ENCODE measurements at regions not wholly inside any gene's neighbourhood (a gene's known extent, or its start where the extent isn't known, plus 50 kb on each side); places are given as distances from the start of the nearest gene placed in this dataset.
A peak's percentile ranks its signal among the peaks of the same experiment; 100 is the strongest.

DNA sequence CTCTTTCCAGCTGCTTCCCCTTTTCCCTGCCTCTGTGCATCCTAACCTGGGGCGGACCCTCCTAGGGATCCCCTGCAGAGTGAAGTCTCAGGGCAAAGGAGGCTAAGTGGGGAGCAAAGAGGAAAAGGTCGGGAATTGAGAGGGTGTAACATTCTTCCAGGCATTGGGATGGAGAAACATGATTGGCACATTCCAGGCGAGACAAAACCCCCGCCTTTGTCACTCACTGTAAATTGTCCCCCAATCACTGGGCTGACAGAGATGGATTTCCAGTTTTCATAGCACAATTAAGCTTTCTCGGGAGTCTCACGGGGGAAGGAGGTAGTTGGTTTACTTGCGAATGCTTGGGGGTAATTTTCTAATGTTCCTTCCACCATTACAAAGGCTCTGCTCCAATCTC is 74.9 kb downstream of the MIAT start:
- no peak for DNase-seq
- no peak for ATAC-seq (ENCODE audit: low read depth in 2 of 2)
- peaks cover 0 to 17% (median 0%) of the 10 kb centered on the region in 3 donors for H3K4me1 Mint-ChIP-seq
- H3K36me3 Mint-ChIP-seq = peaks cover 31 to 37% of the 10 kb centered on the region in 2 donors
- H3K27ac Mint-ChIP-seq = no peak overlapping the region
- no peaks in the 10 kb centered on the region for H3K27me3 Mint-ChIP-seq
- H3K4me3 Mint-ChIP-seq = no peak overlapping the region
- peaks cover 0 to 10% (median 0%) of the 10 kb centered on the region in 7 donors for H3K9me3 Mint-ChIP-seq

DNA sequence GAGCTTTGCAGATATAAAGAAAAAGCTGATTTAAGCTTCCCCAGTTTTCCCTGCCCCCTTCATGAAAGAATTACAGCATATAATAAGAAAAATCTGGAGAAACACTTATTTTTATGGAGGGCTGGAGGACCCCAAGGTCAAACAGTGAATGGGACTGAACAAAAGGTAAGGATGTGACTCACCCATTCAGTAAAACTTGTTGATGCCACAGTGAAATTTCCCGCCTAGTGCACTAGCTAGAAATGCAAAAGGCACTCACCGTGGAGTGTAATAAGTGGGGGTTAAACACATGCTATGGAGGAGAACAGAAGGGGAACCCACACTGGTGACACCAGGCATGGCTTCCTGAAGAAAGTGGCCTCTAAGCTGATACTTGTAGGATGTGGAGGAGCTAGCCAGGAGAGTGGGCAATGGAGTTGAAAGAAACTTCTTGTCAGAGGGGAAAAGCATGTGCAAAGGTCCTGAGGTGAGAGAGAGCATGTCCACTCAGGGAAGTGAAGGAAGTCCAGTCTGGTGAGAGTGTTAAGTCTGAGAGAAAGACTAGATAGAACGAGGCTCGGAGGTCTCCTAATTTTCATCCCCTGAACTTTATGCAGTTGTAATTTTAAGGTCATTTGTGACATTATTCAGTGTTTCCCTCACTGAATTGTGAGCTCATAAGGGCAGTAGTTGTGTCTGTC is 77.1 kb downstream of the MIAT start:
- ATAC-seq (ENCODE audit: low read depth in 2 of 2) (no peak), DNase-seq (no peak)
- H3K36me3 Mint-ChIP-seq = peaks cover 21 to 33% of the 10 kb centered on the region in 2 donors
- H3K27me3 Mint-ChIP-seq = no peaks in the 10 kb centered on the region
- H3K4me1 Mint-ChIP-seq = peaks cover 4 to 25% (median 6%) of the 10 kb centered on the region in 3 donors
- no peak overlapping the region for H3K4me3 Mint-ChIP-seq
- peaks cover 0 to 10% (median 0%) of the 10 kb centered on the region in 7 donors for H3K9me3 Mint-ChIP-seq
- no peak overlapping the region for H3K27ac Mint-ChIP-seq

DNA sequence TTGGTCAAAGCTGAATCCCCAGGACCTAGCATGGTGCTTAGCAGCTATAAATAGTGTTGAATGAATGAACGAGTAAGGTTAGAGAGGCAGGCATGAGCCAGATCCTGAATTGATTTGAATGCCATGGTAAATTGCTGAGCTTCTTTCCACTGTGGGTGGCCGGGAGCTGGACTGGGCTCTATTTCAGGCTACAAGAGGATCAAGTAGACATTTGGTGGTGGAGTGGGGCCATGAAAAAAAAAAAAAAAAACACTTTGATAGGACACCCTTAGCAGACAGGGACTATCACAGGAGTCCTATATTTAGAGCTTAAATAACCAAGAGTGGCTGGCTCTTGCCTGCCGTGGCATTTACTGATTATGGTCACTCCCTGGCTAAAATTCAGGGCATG is 77.6 kb downstream of the MIAT start:
- Mint-ChIP-seq H3K4me1 (peaks cover 4 to 25% (median 6%) of the 10 kb centered on the region in 3 donors), H3K27me3 (no peaks in the 10 kb centered on the region), H3K27ac (peak overlapping the region in 1 of 6 donors; percentile 39), H3K4me3 (no peak overlapping the region), H3K9me3 (peaks cover 0 to 10% (median 0%) of the 10 kb centered on the region in 7 donors), H3K36me3 (peaks cover 20 to 36% of the 10 kb centered on the region in 2 donors)
- no peak for DNase-seq
- no peak for ATAC-seq (ENCODE audit: low read depth in 2 of 2)

DNA sequence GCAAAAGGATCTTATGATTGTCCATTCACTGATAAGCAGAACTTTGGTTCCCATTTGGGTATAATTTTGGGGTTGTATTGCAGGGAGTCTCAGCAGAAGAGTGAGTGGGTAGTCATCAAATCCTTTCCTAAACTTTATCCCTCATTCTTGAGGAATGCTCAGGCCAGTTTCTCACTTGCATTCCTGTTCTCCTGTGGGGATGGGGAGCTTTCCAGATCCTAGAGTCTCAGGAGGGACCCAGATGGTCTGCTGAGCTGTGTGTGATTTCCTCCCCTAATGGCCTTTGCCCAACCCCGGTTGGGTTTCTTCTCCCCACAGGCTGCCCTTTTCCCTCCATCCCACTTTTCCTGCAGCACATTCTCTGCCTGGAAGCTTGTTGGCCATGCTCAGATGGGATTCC is 79.9 kb downstream of the MIAT start:
- ATAC-seq (ENCODE audit: low read depth in 2 of 2) = no peak
- H3K36me3 Mint-ChIP-seq = peaks cover 33 to 50% of the 10 kb centered on the region in 2 donors
- no peaks in the 10 kb centered on the region for H3K27me3 Mint-ChIP-seq
- no peak overlapping the region for H3K27ac Mint-ChIP-seq
- peaks cover 0 to 10% (median 0%) of the 10 kb centered on the region in 7 donors for H3K9me3 Mint-ChIP-seq
- peaks cover 4 to 30% (median 6%) of the 10 kb centered on the region in 3 donors for H3K4me1 Mint-ChIP-seq
- H3K4me3 Mint-ChIP-seq = no peak overlapping the region
- no peak for DNase-seq

DNA sequence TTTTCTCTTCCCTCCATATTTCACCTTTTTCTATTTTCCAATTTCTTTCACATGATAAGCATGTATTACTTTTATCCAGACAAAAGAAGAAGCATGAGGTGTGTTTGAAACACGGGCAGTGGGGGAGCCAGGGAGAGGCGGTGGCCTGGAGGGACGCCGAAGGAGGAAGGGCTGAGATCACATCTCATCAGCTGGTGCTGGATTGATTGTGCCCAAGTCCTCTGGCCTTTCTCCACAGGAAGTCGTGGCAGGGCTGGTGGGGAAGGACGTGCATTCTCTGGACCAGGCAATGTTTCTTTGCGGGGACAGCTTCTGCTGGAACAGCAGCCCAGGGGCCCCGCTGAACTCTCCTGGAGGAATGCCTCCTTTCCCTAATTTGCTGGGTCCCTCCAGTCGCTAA is 82.9 kb downstream of the MIAT start:
- DNase-seq (no peak), ATAC-seq (ENCODE audit: low read depth in 2 of 2) (no peak)
- Mint-ChIP-seq H3K4me3 (no peak overlapping the region), H3K9me3 (peaks cover 0 to 6% (median 0%) of the 10 kb centered on the region in 7 donors), H3K36me3 (peaks cover 20 to 39% of the 10 kb centered on the region in 2 donors), H3K4me1 (peaks cover 4 to 24% (median 6%) of the 10 kb centered on the region in 3 donors), H3K27ac (peak overlapping the region in 1 of 6 donors; percentile 20), H3K27me3 (no peaks in the 10 kb centered on the region)

DNA sequence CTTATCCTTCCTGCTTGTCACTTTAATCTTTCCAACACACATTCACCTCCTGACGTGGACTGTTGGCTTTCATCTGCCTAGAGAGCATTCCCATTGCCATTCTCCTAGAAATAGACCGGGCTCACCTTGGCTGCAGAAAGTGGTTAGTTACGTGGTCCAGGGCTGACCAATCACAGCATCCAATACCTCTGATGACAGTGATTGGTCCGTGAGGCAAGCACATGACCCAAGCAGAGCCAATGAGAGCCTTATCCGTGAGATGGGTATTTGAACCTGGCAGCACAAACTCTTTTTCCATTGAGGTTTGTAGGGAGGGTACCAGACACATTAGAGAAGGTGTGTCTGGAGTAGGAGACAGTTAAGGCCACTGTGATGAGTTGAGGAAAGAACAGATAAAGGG is 85.8 kb downstream of the MIAT start:
- DNase-seq (no peak), ATAC-seq (ENCODE audit: low read depth in 2 of 2) (no peak)
- no peaks in the 10 kb centered on the region for H3K27me3 Mint-ChIP-seq
- H3K27ac Mint-ChIP-seq = peak overlapping the region in 1 of 6 donors; percentile 76
- peaks cover 5 to 11% (median 6%) of the 10 kb centered on the region in 3 donors for H3K4me1 Mint-ChIP-seq
- H3K36me3 Mint-ChIP-seq = peaks cover 33 to 37% of the 10 kb centered on the region in 2 donors
- no peak overlapping the region for H3K4me3 Mint-ChIP-seq
- no peaks in the 10 kb centered on the region for H3K9me3 Mint-ChIP-seq

DNA sequence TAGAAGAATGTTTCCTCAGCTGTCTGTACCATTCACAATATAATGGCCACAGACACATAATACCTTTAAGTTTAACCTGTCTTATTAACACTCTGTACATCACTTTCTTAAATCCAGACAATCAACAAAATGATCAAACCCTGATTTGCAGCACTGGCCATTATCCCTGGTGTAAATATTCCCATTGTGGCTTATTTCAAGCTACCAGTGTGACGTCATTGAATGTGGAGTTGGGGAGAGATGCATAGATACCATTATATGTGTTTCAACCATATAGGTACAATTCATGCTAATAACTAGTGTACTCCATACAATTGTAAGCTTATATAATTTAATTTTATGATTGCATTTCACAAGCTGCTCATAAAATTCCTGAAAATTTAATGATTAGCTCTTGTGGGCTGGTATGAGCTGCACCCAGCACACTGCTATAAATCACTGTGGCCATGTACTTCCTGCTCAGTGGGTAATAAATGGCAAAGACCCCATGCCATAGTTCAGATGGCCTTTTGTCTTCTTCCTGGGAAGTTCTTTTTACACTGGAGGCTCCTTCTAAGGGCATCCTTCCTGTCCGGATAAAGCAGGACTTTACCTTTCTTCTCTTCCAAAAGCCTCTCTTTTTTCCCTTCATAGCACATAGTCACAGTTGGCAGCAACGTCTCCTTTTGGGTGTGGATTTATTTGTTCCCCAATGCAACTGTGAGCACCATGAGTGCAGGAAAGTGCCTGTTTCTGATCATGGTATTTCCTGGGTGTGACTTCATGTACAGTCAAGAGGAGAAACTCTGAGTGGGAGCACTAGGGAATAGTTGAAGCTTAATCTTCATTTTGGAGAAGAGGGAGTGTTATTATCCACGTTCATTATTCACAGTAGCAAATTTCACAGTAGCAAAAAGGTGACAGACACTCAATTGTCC is 87.8 kb downstream of the MIAT start:
- Mint-ChIP-seq H3K27ac (no peak overlapping the region), H3K27me3 (no peaks in the 10 kb centered on the region), H3K36me3 (peaks cover 26 to 30% of the 10 kb centered on the region in 2 donors), H3K9me3 (no peaks in the 10 kb centered on the region), H3K4me1 (peaks cover 0 to 5% (median 2%) of the 10 kb centered on the region in 3 donors), H3K4me3 (no peak overlapping the region)
- DNase-seq (no peak), ATAC-seq (ENCODE audit: low read depth in 2 of 2) (no peak)

DNA sequence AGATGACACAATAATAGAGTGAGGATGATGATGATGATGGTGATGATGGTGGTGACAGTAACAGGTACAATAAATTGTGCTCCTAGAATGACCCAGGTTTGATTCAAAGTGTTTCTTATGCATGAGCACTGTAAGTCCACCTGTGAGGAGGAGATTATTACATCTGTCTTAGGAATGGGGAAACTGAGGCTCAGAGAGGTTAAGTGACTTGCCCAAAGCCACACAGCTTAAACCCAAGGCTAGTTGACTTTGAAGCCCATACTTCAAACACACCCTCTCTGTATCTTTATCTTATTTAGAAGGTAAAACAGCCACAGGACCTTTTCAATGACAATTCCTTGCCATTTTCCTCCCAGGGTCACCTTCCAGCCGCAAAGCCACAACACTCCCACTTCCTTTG is 88.9 kb downstream of the MIAT start:
- H3K4me1 Mint-ChIP-seq = peaks cover 0 to 5% (median 4%) of the 10 kb centered on the region in 3 donors
- H3K36me3 Mint-ChIP-seq = peaks cover 23 to 28% of the 10 kb centered on the region in 2 donors
- H3K4me3 Mint-ChIP-seq = no peak overlapping the region
- ATAC-seq (ENCODE audit: low read depth in 2 of 2) = no peak
- DNase-seq = no peak
- H3K27me3 Mint-ChIP-seq = no peaks in the 10 kb centered on the region
- H3K9me3 Mint-ChIP-seq = peaks cover 0 to 3% (median 0%) of the 10 kb centered on the region in 7 donors
- H3K27ac Mint-ChIP-seq = no peak overlapping the region

DNA sequence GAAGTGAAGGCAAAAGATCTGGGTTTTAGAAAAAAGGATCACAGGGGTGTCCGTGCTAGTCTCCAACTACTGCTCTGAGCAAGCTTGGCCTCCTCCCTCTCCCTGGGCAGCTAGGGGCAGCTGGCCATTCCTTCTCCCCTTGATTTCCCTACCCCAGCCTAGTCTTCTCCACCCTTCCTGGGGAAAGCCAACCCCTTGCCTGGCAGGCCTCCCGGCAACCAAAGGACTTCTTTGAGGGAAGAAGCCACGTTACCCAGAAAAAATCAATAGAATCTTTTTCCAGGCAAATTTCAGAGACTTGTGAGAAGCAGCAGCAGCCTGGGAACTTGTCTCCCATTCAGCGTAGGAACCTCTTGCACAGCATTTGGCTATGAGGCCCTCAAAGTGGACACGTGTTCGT is 91.5 kb downstream of the MIAT start:
- peaks cover 0 to 8% (median 3%) of the 10 kb centered on the region in 7 donors for H3K9me3 Mint-ChIP-seq
- no peak overlapping the region for H3K4me3 Mint-ChIP-seq
- no peaks in the 10 kb centered on the region for H3K27me3 Mint-ChIP-seq
- ATAC-seq (ENCODE audit: low read depth in 2 of 2) = no peak
- no peak for DNase-seq
- peaks cover 14 to 20% of the 10 kb centered on the region in 2 donors for H3K36me3 Mint-ChIP-seq
- peaks cover 0 to 4% (median 3%) of the 10 kb centered on the region in 3 donors for H3K4me1 Mint-ChIP-seq
- H3K27ac Mint-ChIP-seq = peak overlapping the region in 2 of 6 donors; percentile 61 to 85

DNA sequence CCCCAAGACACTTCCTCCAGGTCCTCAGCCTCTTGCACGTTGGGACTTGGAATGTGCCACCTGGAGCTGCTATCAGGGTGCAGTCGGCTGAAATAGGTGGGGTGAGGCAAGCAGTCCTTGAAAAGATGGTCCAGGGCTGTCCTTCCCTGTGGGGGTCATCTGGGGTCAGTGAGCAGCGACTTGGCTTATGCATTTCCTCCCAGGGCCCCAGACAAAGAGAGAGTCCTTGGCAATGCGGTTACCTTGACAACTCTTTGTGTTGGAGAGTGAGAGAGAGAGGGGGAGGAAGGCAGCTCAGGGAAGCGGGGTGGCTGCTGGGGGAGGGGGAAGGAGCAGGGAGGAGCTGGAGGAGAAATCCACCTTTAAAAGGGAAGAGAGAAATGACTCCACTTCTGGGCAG is 93.8 kb downstream of the MIAT start:
- DNase-seq (no peak), ATAC-seq (ENCODE audit: low read depth in 2 of 2) (no peak)
- no peak overlapping the region for H3K4me3 Mint-ChIP-seq
- H3K9me3 Mint-ChIP-seq = peaks cover 0 to 10% (median 3%) of the 10 kb centered on the region in 7 donors
- no peak overlapping the region for H3K27ac Mint-ChIP-seq
- H3K4me1 Mint-ChIP-seq = peaks cover 0 to 4% (median 3%) of the 10 kb centered on the region in 3 donors
- no peaks in the 10 kb centered on the region for H3K27me3 Mint-ChIP-seq
- H3K36me3 Mint-ChIP-seq = peaks cover 11 to 18% of the 10 kb centered on the region in 2 donors

DNA sequence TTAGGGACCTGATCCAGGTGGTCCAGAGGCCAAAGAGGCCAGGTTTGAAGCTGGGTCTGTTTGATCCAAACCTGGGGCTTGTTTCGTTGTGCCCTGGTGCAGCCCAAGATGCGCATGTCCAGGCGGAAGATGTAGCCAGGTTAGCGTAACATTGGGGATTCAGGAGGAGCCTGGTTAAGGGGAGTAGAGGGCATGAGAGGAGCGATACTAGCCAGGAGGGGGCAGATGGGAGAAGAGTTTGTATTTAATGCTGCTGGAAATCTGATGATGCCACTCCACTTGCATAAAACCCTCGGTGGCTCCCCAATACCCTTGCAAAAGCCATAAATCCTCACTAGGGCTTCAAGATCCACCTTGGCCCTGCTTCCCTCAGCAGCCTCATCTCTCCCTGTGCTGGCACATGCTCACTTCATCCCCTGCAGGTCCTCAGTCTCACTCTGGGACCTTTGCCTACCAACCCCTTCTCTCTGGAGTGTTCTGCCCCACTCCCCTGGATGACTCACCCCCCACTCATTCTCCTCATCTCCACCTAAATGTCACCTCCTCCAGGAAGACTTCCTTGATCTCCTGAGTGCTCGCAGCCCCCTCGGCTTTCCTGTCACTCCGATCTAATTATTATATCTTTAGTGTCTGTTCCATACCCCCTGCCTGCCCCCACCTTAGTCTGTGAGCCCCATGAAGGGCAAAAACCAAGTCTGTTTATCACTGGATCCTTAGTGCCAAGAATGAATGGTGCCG is 95.9 kb downstream of the MIAT start:
- Mint-ChIP-seq H3K27me3 (no peaks in the 10 kb centered on the region), H3K36me3 (peaks cover 15 to 25% of the 10 kb centered on the region in 2 donors), H3K4me3 (peak overlapping the region in 1 of 8 donors; percentile 30), H3K27ac (peak overlapping the region in 1 of 6 donors; percentile 37), H3K9me3 (peaks cover 0 to 19% (median 11%) of the 10 kb centered on the region in 7 donors), H3K4me1 (peaks cover 0 to 3% (median 2%) of the 10 kb centered on the region in 3 donors)
- DNase-seq = no peak
- ATAC-seq (ENCODE audit: low read depth in 2 of 2) = no peak

DNA sequence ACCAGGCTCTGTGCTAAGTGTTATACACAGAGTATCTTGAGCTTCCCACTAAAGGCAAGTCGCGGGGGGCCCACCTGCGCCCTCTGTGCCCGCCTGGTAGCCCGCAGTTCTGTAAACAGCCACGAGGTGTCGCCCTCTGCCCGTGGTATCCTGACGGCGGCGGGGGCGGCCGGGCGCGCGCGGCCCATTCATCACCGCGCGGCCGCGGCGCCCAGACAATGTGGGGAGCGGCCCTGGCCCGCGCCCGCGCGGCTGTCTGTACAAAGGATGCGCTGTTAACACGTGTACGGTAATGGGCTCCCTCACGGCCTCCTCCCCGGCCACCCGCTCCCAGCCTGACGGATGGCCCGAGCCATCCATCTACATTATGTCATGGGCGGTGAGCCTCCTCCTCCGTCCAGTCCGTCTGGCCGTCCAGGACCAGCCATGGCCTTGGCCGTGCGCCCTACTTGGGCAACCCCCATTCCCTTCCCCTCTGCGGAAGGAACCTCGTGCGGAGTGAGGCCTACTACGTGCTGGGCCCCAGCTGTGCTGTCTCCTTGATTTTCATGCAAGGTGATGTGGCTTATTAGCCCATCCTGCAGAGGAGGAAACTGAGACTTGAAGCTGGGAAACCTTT is 99.4 kb downstream of the MIAT start:
- peaks cover 15% of the 10 kb centered on the region in 2 donors for H3K36me3 Mint-ChIP-seq
- no peak overlapping the region for H3K27ac Mint-ChIP-seq
- H3K27me3 Mint-ChIP-seq = no peaks in the 10 kb centered on the region
- no peak for DNase-seq
- ATAC-seq (ENCODE audit: low read depth in 2 of 2) = no peak
- H3K9me3 Mint-ChIP-seq = peaks cover 0 to 13% (median 11%) of the 10 kb centered on the region in 7 donors
- H3K4me3 Mint-ChIP-seq = no peak overlapping the region
- peaks cover 0 to 9% (median 0%) of the 10 kb centered on the region in 3 donors for H3K4me1 Mint-ChIP-seq

DNA sequence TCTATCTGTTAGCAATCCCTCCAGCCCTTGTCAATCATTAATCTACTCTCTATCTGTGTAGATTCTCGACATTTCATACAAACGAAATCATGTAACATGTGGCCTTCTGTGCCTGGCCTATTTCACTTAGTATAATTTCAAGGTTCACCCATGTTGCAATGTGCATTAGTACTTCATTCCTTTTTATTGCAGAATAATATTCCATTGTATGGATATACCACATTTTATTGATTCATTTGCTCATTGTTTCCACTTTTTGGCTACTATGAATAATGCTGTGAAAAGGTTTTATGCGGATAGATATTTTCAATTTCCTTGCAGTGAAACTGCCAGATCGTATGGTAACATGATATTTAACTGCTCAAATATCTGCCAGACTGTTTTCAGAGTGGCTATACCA is 100.1 kb downstream of the MIAT start:
- H3K4me3 Mint-ChIP-seq = no peak overlapping the region
- H3K27me3 Mint-ChIP-seq = no peaks in the 10 kb centered on the region

More for the DNA sequence above, 100.1 kb downstream of the MIAT start:
- Mint-ChIP-seq H3K9me3 (peaks cover 0 to 12% (median 11%) of the 10 kb centered on the region in 7 donors), H3K27ac (no peak overlapping the region), H3K36me3 (peaks cover 15% of the 10 kb centered on the region in 2 donors), H3K4me1 (peaks cover 0 to 9% (median 0%) of the 10 kb centered on the region in 3 donors)
- no peak for ATAC-seq (ENCODE audit: low read depth in 2 of 2)
- DNase-seq = no peak
